Suppressor macrophage treated with lipopolysaccharide for 1 hour (primary cell): ENCODE measurements at regions not wholly inside any gene's neighbourhood (a gene's known extent, or its start where the extent isn't known, plus 50 kb on each side); places are given as distances from the start of the nearest gene placed in this dataset.

Experiments
- DNase-seq, 3 donors: peaks; one replicate each; pipeline ENCODE4 v3.0.0-alpha.2; 2020 to 2022

DNA sequence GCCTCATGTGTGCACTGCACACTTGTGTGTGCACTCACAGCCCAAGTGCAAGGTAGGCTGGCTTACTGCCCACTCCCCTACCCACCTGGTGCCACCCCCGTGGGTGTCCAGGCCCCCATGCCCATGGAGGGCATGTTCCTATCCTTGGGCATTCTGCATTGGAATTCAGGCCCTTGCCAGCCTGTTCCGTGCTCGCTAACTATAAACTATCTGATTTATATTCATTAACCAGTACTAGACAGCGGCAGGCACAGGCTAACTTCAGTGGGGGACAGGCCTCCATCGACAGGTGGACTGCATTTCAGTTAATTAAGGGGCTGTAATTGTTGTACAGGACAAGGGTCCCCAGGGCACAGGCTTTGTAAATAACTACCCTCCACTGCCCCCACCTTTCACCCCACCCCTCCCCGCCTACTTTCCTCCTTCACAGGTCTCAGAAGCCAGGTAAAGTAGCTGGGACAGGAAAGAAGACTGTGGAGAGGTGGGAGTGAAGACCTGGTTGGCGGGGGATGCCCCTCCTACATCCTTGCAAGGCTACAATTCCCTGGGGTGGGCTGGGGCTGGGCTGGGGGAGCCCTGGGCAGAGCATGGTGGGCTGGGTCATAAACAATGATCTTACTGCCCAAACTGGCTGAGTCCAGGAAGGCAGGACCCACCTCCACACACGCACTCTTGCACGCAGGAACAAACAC, 119.0 kb upstream of the LHX1 start:
- no peak for DNase-seq

DNA sequence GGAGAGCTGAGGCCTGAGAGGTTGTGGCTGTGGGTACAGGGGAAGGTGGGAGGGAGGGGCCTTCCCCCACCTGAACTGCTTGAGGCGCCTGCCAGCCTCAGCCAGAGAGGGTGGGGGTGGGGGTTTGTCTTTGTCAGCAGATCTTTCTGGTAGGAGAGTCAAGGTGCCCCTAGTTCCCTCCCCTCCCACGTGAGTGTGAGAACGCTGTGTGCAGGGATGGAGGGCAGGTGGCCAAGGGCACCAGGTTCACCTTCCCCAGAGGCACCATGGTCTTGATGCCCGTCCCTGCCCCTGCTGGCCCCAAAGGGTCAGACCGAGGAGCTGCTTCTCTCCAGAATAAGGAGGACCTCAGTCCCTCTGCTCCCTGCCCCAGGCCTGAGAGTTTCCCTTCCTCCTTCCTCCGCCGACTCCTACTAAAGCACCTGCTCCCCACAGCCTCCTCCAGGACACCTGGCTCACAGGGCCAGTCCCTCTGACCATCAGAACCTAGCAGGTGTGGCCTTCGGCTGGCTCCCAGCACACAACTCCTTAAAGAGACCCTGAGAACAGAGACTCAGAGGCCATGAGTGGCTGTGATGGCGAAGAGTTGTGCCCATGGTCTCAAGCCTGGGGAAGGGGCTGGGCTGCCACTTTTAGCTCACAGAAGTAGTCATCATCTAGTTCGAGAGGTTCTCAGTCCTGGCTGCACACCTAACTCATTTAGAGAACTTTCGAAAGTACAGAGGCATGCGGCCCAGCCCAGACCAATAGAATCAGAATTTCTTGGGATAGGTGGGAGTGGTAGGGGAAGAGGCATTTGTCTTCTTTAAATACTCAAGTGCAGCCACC, 113.2 kb upstream of the LHX1 start:
- no peak for DNase-seq

GRCh38 chr17:36824678-36825101, 112.6 kb upstream of the LHX1 start:
- DNase-seq, result peak in 2 of 3 donors; percentile 7 to 8

GRCh38 chr17:36825113-36825512, 112.2 kb upstream of the LHX1 start:
- DNase-seq, result no peak

GRCh38 chr17:36825521-36825920, 111.8 kb upstream of the LHX1 start:
- DNase-seq, result no peak

DNA sequence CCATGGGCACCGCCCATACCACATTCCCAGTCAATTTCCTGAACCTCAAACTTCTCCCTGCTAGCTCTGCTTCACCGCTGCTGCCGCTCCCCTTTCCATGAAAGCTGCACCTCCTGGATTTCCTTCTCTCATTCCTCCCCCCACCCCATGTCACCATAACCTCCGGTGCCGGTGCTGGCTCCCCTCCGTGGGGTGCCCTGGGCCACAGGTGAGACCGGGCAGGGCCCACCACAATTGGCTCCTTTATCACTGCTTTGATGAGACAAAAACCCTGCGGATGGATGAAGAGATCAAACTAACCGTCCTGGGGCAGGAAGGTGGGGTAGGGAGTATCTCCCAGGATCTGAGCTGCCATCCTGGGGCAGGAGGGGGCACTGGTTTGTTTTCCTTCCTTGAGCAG, 111.3 kb upstream of the LHX1 start:
- no peak for DNase-seq

DNA sequence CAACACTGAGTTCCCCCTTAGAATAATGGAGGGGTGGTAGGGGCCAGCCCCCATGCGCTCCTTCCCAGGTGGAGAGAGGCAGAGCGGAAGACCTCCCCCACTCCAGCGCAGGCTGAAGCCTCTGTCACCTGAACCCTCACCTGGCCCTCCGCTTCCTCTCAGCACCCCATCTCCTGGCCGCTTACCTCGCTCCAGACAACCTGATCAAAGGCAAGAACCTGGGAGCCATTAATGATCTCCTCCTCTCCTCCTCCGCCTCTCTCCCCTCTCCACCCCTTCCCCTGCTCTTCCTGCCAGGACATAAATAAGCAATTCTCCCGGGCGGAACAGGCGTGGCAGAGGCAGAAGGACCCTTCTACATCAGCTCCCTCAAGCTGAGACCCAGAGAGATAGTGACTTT, 110.2 kb upstream of the LHX1 start:
- DNase-seq, result no peak

GRCh38 chr17:36829676-36830075, 107.6 kb upstream of the LHX1 start:
- no peak for DNase-seq

- DNase-seq, result no peak
These were observed 104.0 kb upstream of the LHX1 start for GRCh38 chr17:36833279-36833678.

GRCh38 chr17:36835036-36835435, 102.2 kb upstream of the LHX1 start:
- no peak for DNase-seq

GRCh38 chr17:36837195-36837938, 99.9 kb upstream of the LHX1 start:
- DNase-seq, result no peak

GRCh38 chr17:36837939-36838272, 99.4 kb upstream of the LHX1 start:
- DNase-seq, result no peak

GRCh38 chr17:36839256-36839655, 98.0 kb upstream of the LHX1 start:
- DNase-seq, result no peak

GRCh38 chr17:36840796-36841195, 96.5 kb upstream of the LHX1 start:
- no peak for DNase-seq

DNA sequence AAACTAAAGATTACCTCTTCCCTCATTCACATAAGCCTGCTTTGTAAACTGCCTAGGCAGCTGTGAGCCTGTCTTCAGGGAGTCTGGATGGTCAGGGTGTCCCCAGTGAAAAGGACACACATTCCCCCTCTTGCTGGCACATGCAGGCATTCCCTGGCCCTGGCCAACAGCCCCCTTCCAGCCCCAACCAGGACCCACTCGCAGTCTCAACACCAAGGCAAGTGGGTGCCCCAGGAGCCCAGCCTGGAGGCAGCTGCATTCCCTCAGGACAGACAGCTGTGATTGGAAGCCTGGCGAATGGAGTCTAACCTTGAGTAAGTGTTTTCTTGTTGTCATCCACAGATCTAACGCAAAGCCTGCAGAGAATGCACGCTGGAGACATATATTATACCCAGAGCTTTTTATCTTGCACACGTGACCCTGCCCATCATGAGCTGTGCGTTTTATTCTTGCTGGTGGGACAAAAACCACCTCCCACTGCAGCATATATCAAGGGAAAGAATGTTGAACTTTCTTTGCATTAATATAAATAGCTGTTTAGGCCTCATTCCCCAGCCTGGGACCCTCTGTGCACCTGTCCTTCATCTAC, 95.0 kb upstream of the LHX1 start:
- no peak for DNase-seq

- DNase-seq, result no peak
These were observed 94.2 kb upstream of the LHX1 start for GRCh38 chr17:36842963-36843558.

DNA sequence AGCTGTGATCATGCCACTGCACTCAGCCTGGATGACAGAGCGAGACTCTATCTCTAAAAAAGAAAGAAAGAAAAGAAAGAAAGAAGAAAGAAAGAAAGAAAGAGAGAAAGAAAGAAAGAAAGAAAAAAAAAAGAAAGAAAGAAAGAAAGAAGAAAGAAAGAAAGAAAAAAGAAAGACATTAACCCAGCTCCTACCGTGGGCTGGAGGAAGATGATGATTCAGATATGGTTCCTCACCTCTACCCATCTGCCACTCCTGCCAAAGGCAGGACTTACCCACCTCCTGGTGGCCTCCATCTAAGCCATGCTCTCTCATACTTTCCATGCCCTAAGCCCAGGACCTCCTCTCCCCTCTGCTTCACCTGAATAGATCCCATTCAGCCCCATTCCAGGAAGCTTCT, 93.3 kb upstream of the LHX1 start:
- DNase-seq, result no peak

GRCh38 chr17:36844601-36845000, 92.7 kb upstream of the LHX1 start:
- DNase-seq, result no peak

DNA sequence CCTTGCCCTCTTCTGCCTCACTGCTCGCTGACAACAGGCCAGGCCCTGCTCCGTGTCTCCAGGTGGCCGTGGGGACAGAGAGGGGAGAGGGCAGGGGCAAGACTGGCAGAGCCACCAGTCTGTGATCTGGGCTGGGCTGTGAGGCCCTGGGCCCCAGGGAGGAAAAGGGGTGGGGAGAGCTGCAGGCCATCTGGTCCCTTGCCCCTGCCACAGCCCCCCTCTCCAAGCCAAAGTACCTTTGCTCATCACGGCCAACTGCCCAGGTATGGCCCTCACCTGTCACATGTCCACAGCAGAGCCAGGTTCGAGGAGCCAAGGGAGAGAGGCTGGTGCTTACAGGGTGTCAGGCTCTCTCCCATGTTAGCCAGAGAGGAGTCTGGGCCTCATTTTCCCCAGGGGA, 91.4 kb upstream of the LHX1 start:
- DNase-seq, result no peak

DNA sequence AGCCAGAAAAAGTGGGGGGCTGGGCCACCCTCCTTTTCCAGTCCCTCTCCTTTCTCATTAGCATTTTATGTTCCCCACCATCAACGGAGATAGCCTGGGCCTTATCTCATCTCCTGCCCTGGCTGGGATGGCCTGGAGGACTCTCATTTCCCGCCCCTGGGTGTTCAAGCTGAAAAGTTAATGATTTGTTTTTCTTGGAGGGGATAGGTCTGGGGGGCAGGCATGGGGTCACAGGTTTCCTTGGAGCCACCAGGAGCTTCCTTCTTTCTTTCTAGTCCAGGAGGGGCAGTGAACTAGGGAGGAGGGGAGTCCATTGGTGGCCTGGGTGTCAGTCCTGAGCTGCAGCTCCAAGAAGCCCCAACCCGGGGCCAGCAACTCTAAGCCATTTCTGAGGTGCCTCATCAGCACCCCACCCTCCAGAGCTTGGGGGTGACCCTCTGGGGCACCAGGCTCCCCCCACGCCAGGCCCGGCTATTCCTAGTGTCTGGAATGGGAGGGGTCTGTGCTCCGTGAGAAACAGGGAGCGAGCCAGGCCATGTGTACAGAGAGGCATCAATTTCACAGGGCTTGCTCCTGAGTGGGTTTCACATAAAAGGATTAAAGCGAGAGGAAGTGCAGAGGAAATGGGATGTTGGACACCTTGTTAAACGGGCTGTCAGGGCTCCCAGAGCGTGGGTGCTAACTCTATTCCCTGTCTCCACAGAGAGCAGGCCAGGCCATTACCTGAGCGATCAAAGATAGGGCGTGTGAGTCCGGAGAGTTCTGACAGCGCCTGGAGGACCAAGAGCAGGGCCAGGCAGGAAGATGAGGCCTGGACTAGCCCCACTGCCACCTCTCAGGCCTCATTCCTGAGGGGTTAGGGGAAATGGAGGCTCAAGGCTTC, 90.6 kb upstream of the LHX1 start:
- DNase-seq, result no peak

GRCh38 chr17:36848008-36848902, 89.0 kb upstream of the LHX1 start:
- DNase-seq, result no peak
